ENCODE measurements at regions not wholly inside any gene's neighbourhood (a gene's known extent, or its start where the extent isn't known, plus 50 kb on each side); places are given as distances from the start of the nearest gene placed in this dataset.

- TF ChIP-seq CTCF (IDR thresholded peaks at IDR 0.05) (no peak), POLR2A (IDR thresholded peaks at IDR 0.05) (no peak)
Observed at GRCh38 chr2:71821856-71822255, 325.8 kb downstream of the CYP26B1 start.

Data from Peyer's patch (tissue), 4 donors.